GM10248 (cell line): ENCODE measurements at regions not wholly inside any gene's neighbourhood (a gene's known extent, or its start where the extent isn't known, plus 50 kb on each side); places are given as distances from the start of the nearest gene placed in this dataset.

Experiments used
- CTCF ChIA-PET: fragments of 300-600 bp; sonication (Branson Sonifier 250); formaldehyde crosslinking; extraction: SDS; loops from one replicate; lab custom pipeline; 2021; ENCODE audit warnings: antibody characterized with exemption; lab: Yijun Ruan, JAX
- POLR2A ChIA-PET: fragments of 350-650 bp; sonication (Branson Sonifier 250); formaldehyde crosslinking; extraction: SDS; loops from one replicate; lab custom pipeline; 2020; ENCODE audit warnings: antibody characterized with exemption; lab: Yijun Ruan, JAX
- DNase-seq: peaks from one replicate; pipeline ENCODE4 v3.0.0; 2012; ENCODE audit errors: extremely low spot score
- TF ChIP-seq, protein P1 (sequence below): IDR thresholded peaks from 2 replicates; pipeline ENCODE4 v1.5.1; 2012; ENCODE audit warnings: mild to moderate bottlenecking, low read depth; ENCODE audit errors: extremely low read depth, missing control alignments, control extremely low read depth

- CTCF ChIA-PET = interaction anchor here (1.0 to 1.2 kb wide), 3 partner anchors 13 to 32 kb away, joined by 3 to 4 read pairs (median 3); no protein-coding TSS in a partner anchor
- TF ChIP-seq, protein P1, sequence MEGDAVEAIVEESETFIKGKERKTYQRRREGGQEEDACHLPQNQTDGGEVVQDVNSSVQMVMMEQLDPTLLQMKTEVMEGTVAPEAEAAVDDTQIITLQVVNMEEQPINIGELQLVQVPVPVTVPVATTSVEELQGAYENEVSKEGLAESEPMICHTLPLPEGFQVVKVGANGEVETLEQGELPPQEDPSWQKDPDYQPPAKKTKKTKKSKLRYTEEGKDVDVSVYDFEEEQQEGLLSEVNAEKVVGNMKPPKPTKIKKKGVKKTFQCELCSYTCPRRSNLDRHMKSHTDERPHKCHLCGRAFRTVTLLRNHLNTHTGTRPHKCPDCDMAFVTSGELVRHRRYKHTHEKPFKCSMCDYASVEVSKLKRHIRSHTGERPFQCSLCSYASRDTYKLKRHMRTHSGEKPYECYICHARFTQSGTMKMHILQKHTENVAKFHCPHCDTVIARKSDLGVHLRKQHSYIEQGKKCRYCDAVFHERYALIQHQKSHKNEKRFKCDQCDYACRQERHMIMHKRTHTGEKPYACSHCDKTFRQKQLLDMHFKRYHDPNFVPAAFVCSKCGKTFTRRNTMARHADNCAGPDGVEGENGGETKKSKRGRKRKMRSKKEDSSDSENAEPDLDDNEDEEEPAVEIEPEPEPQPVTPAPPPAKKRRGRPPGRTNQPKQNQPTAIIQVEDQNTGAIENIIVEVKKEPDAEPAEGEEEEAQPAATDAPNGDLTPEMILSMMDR = no peak
- no peak for DNase-seq
- POLR2A ChIA-PET = no interaction called here
Observed at GRCh38 chr4:108498925-108499324, 121.5 kb upstream of the RPL34 start.

DNA sequence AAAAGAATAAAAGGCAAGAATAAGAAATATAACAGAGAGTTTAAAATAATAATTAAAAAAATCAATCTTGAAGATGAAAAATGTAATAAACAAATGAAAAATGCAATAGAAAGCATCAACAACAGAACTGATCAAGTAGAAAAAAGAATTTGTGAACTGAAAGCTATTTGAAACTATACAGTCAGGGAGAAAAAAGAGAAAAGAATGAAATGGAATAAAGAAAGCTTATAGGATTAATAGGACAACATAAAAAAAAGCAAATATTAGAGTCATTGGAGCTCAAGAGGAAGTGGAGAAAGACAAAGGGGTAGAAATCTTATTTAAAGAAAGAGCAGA is 126.8 kb upstream of the RPL34 start:
- TF ChIP-seq, protein P1 = no peak
- no peak for DNase-seq
- ChIA-PET CTCF (interaction anchor here (0.9 to 2.0 kb wide), 3 partner anchors 11 to 474 kb away, joined by 3 to 7 read pairs (median 6); no protein-coding TSS in a partner anchor), POLR2A (no interaction called here)

DNA sequence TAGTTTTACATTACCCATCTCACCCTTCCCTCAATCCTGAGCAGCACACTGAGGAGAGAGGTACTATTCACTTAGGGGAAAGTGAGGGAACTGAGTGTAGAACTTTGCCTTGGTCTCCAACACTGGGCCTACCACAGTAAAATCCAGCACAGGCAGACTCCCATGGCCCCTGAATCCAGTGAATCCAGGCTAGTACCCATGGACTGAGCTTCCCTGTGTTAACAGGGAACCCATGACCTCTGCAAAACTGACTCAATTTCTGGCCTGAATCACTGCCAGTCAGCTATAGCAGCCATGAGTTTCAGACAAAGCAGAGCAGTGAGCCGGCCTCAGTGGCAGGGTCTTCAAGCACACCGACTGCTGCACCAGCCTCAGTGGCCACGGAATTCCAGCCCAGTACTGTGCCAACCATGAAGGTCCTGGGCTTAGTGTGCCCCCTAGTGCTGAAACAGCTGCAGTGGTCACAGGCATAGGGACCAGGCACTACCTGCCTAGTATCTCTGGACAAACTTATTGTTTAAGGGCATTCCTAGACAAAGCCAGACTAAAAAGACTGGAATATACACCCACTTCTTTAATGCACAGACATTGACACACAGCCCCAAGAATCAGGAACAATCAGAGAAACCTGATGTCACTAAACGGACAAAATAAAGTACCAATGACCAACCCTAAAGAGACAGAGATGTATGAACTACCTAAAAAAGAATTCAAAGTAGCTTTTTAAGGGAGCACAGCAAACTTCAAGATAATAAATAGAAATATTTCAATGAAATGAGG is 127.4 kb upstream of the RPL34 start:
- DNase-seq = no peak
- ChIA-PET POLR2A (no interaction called here), CTCF (interaction anchor here (0.9 to 2.0 kb wide), 4 partner anchors 10 to 474 kb away, joined by 3 to 7 read pairs (median 5); no protein-coding TSS in a partner anchor)
- TF ChIP-seq, protein P1 = no peak

- ChIA-PET POLR2A (no interaction called here), CTCF (no interaction called here)
- DNase-seq = no peak
- TF ChIP-seq, protein P1 = no peak
Observed at GRCh38 chr4:108488865-108489264, 131.5 kb upstream of the RPL34 start.

DNA sequence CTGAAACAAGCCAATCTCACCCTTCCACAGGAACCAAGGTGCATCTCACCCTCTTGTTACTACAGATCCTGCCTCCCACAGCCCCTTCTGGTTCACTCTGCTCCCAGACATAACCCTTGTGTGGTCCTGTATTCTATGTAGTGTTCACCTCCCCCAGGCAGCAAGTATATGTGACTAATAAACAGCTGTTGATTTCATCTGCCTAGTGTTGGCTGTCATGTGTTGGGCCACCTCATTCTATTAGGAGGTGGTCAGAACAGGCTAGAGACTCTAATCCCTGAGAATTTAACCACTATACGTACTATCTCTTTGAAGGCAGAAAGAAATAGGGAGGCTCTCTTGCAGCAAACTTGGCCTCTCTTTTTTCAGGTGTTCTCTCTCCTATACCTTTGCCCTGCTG is 134.3 kb upstream of the RPL34 start:
- no peak for DNase-seq
- POLR2A ChIA-PET = no interaction called here
- TF ChIP-seq, protein P1 = no peak
- CTCF ChIA-PET = interaction anchor here (1.0 to 1.6 kb wide), 2 partner anchors 12 to 467 kb away, joined by 3 to 4 read pairs; no protein-coding TSS in a partner anchor

DNA sequence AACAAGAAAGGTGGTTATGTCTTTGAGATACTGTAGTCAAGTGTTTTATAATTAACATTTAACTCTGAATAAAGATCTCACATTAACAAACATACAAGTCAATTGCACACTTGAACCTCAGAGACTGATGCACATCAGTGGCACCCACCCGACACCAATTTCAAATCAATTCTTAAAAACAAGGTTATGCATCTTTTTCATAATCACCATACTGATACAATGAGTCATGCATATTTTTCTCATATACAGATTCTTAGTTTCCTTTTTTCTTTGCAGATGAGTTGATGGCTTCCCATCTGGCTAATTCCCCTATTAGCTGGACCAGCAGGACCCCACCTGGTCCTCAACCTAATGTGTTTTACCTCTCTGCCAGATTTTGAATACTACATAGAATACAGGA is 136.2 kb upstream of the RPL34 start:
- ChIA-PET POLR2A (no interaction called here), CTCF (no interaction called here)
- DNase-seq = no peak
- TF ChIP-seq, protein P1 = no peak
